HepG2 (cell line): ENCODE measurements at regions not wholly inside any gene's neighbourhood (a gene's known extent, or its start where the extent isn't known, plus 50 kb on each side); places are given as distances from the start of the nearest gene placed in this dataset.

Experiments used
- ATAC-seq: fragments of 200-7000 bp; cut with Tn5 transposase; 3 replicates; pipeline ENCODE4 v1.9.1; 2020; ENCODE audit warnings: mild to moderate bottlenecking, moderate library complexity
- BruUV-seq: library from RNA; stranded (reverse); fragments of 400-500 nt; replicated peaks from 2 replicates; lab custom pipeline; 2021; lab: Mats Ljungman, UMichigan
- CTCF ChIA-PET: fragments of 300-600 bp; formaldehyde crosslinking; extraction: SDS; loops from one replicate; lab custom pipeline; 2021; ENCODE audit warnings: low total read pairs, inconsistent platforms, low intra/inter-chr PET ratio; lab: Yijun Ruan, JAX
- POLR2A ChIA-PET: fragments of 350-600 bp; sonication (Branson Sonifier 250); formaldehyde crosslinking; loops from one replicate; lab custom pipeline; 2020; ENCODE audit warnings: antibody characterized with exemption, inconsistent platforms; lab: Yijun Ruan, JAX
- DNase-seq: peaks from one replicate; pipeline ENCODE4 v3.0.0-alpha.2; 2015; ENCODE audit warnings: low spot score
- FAIRE-seq: peaks from 3 replicates; lab custom pipeline; 2011; peaks lifted over from hg19 to GRCh38; lab: Jason Lieb, UNC
- H2AFZ ChIP-seq: one replicate; pipeline ENCODE4 v1.6.1; 2011; ENCODE audit warnings: low read length, inconsistent platforms
- H3K27ac ChIP-seq: fragments of 300-600 bp; 3 replicates; pipeline ENCODE4 v1.8.0; 2011; ENCODE audit warnings: mixed run types, mild to moderate bottlenecking, mixed read lengths, low read length, inconsistent platforms; ENCODE audit not compliant: insufficient read depth; ENCODE audit errors: extremely low read length
- H3K27me3 ChIP-seq, 2 experiments: fragments of 200-600 bp in 1 of 2; 2 replicates in 1 of 2; 3 replicates in 1 of 2; pipeline versions ENCODE4 v1.6.0 to v1.8.0; 2011; ENCODE audit warnings: low read length in 2 of 2, mild to moderate bottlenecking in 2 of 2, moderate library complexity in 2 of 2, inconsistent platforms in 1 of 2; ENCODE audit not compliant: insufficient read depth in 2 of 2, control insufficient read depth in 1 of 2
- H3K36me3 ChIP-seq, 2 experiments: fragments of 200-600 bp in 1 of 2; replicated peaks in 1 of 2; 2 replicates in 1 of 2; 3 replicates in 1 of 2; pipeline versions ENCODE4 v1.5.1 to v1.8.0; 2011; ENCODE audit warnings: low read length in 2 of 2, inconsistent platforms in 1 of 2; ENCODE audit not compliant: insufficient read depth in 2 of 2, control insufficient read depth in 1 of 2
- H3K4me1 ChIP-seq: 2 replicates; pipeline ENCODE4 v1.5.1; 2012; ENCODE audit warnings: low read length, inconsistent platforms; ENCODE audit not compliant: insufficient read depth
- H3K4me2 ChIP-seq: 2 replicates; pipeline ENCODE4 v1.6.0; 2011; ENCODE audit warnings: low read depth, low read length, inconsistent platforms
- H3K4me3 ChIP-seq, 3 experiments: fragments of 200-600 bp in 1 of 3; sonication (generic), shearing (Covaris generic) in 1 of 3; replicated peaks in 1 of 3; 2 replicates each; pipeline ENCODE4 v1.5.1; 2011 to 2016; ENCODE audit warnings: low read length in 3 of 3, inconsistent platforms in 2 of 3, low read depth in 2 of 3, mild to moderate bottlenecking in 2 of 3, control low read depth in 1 of 3, mixed read lengths in 1 of 3; ENCODE audit not compliant: insufficient read depth in 1 of 3
- H3K79me2 ChIP-seq: one replicate; pipeline ENCODE4 v1.6.1; 2011; ENCODE audit warnings: low read length, inconsistent platforms; ENCODE audit not compliant: insufficient read depth
- H3K9ac ChIP-seq: 2 replicates; pipeline ENCODE4 v1.6.0; 2011; ENCODE audit warnings: mild to moderate bottlenecking, low read depth, low read length, inconsistent platforms; ENCODE audit not compliant: insufficient read depth
- H3K9me3 ChIP-seq: 2 replicates; pipeline ENCODE4 v1.5.1; 2012; ENCODE audit warnings: mild to moderate bottlenecking, low read length
- H4K20me1 ChIP-seq: 2 replicates; pipeline ENCODE4 v1.6.0; 2011; ENCODE audit warnings: inconsistent platforms, mild to moderate bottlenecking, low read length, moderate library complexity; ENCODE audit not compliant: insufficient read depth
- DDIT3 ChIP-seq: sonication (generic); formaldehyde crosslinking; IDR thresholded peaks from 2 replicates; pipeline ENCODE4 v1.4.0; 2020; ENCODE audit warnings: mild to moderate bottlenecking, missing genetic modification reagents
- GFI1 ChIP-seq: sonication (generic); formaldehyde crosslinking; IDR thresholded peaks from 2 replicates; pipeline ENCODE4 v1.5.0; 2020; ENCODE audit warnings: missing genetic modification reagents, mild to moderate bottlenecking, borderline replicate concordance
- HMGA1 ChIP-seq: sonication (generic); formaldehyde crosslinking; conservative IDR thresholded peaks from 2 replicates; pipeline ENCODE4 v1.4.0; 2020; ENCODE audit warnings: missing genetic modification reagents
- KLF16 ChIP-seq, 2 experiments: sonication (generic) in 1 of 2; formaldehyde crosslinking in 1 of 2; IDR thresholded peaks; 2 replicates each; pipeline versions ENCODE4 v1.6.1 to v1.8.0; 2016 to 2023; ENCODE audit warnings: missing genetic modification reagents in 2 of 2, missing compliant biosample characterization in 1 of 2
- NFIC ChIP-seq: IDR thresholded peaks from 2 replicates; pipeline ENCODE4 v1.6.1; 2012; ENCODE audit warnings: mild to moderate bottlenecking, low read length, inconsistent platforms
- RNF219 ChIP-seq: sonication (generic); formaldehyde crosslinking; IDR thresholded peaks from 2 replicates; pipeline ENCODE4 v1.5.0; 2020; ENCODE audit warnings: mild to moderate bottlenecking, missing genetic modification reagents
- YEATS2 ChIP-seq: sonication (generic); formaldehyde crosslinking; IDR thresholded peaks from 2 replicates; pipeline ENCODE4 v1.4.0; 2020; ENCODE audit warnings: missing genetic modification reagents, borderline replicate concordance
- ZFX ChIP-seq: sonication (generic); formaldehyde crosslinking; IDR thresholded peaks from 2 replicates; pipeline ENCODE4 v1.4.0; 2020; ENCODE audit warnings: mild to moderate bottlenecking, low read depth, missing genetic modification reagents, moderate library complexity
- ZNF124 ChIP-seq: sonication (generic); formaldehyde crosslinking; IDR thresholded peaks from 2 replicates; pipeline ENCODE4 v1.4.0; 2020; ENCODE audit warnings: missing genetic modification reagents
- ZNF24 ChIP-seq: fragments of 450-650 bp; IDR thresholded peaks from 2 replicates; pipeline ENCODE4 v1.6.1; 2017; ENCODE audit warnings: antibody characterized with exemption, mild to moderate bottlenecking
- ZNF34 ChIP-seq: sonication (generic); formaldehyde crosslinking; IDR thresholded peaks from 2 replicates; pipeline ENCODE4 v1.4.0; 2020; ENCODE audit warnings: mild to moderate bottlenecking, missing genetic modification reagents, borderline replicate concordance
- ZNF512 ChIP-seq: sonication (generic); formaldehyde crosslinking; IDR thresholded peaks from 2 replicates; pipeline ENCODE4 v1.4.0; 2020; ENCODE audit warnings: mild to moderate bottlenecking, missing genetic modification reagents
- ZNF530 ChIP-seq: sonication (generic); formaldehyde crosslinking; IDR thresholded peaks from 2 replicates; pipeline ENCODE4 v1.5.0; 2020; ENCODE audit warnings: low read depth, mild to moderate bottlenecking, missing genetic modification reagents
- ZNF598 ChIP-seq: sonication (generic); formaldehyde crosslinking; IDR thresholded peaks from 2 replicates; pipeline ENCODE4 v1.5.1; 2020; ENCODE audit warnings: mild to moderate bottlenecking, missing genetic modification reagents, borderline replicate concordance
- ZNF619 ChIP-seq: sonication (generic); formaldehyde crosslinking; IDR thresholded peaks from 2 replicates; pipeline ENCODE4 v1.4.0; 2020; ENCODE audit warnings: mild to moderate bottlenecking, missing genetic modification reagents
- ZSCAN5A ChIP-seq: sonication (generic); formaldehyde crosslinking; IDR thresholded peaks from 2 replicates; pipeline ENCODE4 v1.8.0; 2022; ENCODE audit warnings: mild to moderate bottlenecking, missing genetic modification reagents, borderline replicate concordance
- WGBS: methylation state at CpG from one replicate; pipeline ENCODE4 v1.1.6; 2017; ENCODE audit warnings: low lambda C conversion rate; 5-methylcytosine and 5-hydroxymethylcytosine counted together
- in situ Hi-C: cut with HindIII; loops from 2 replicates; pipeline ENCODE4 v1.10.0; 2017; ENCODE audit warnings: low pct_unique_long_range_greater_than_20kb; ENCODE audit not compliant: extremely low pct_ligation_motif_present
- intact Hi-C: fragments of 100-400 bp; cut with micrococcal nuclease; formaldehyde crosslinking; loops from one replicate; pipeline ENCODE4 v1.10.0; 2022; ENCODE audit not compliant: unreplicated experiment

- no peaks in the 10 kb centered on the region for H3K36me3 ChIP-seq
- no peak overlapping the region for H3K4me3 ChIP-seq
- DNase-seq (no peak), ATAC-seq (no peak), FAIRE-seq (no peak)
- H3K4me2 ChIP-seq = no peak overlapping the region
- H3K27me3 ChIP-seq = no peaks in the 10 kb centered on the region
- intact Hi-C loops = no loop called here
- H3K4me1 ChIP-seq = no peaks in the 10 kb centered on the region
- H3K27ac ChIP-seq = no peak overlapping the region
- no peak overlapping the region for H3K9ac ChIP-seq
- no peaks in the 10 kb centered on the region for H3K79me2 ChIP-seq
- ChIA-PET CTCF (no interaction called here), POLR2A (no interaction called here)
- 6% methylated on average over 2 of the region's 2 CpGs for WGBS
- H3K9me3 ChIP-seq = peaks cover 56% of the 10 kb centered on the region
- H2AFZ ChIP-seq = no peak overlapping the region
- TF ChIP-seq ZNF598 (CRISPR knock-in tag) (no peak), KLF16 (CRISPR knock-in tag; IDR thresholded peaks at IDR 0.05) (no peak), ZNF530 (CRISPR knock-in tag) (no peak), YEATS2 (CRISPR knock-in tag) (no peak), DDIT3 (CRISPR knock-in tag) (no peak), ZFX (no peak), ZNF619 (no peak), GFI1 (CRISPR knock-in tag) (no peak), ZNF34 (CRISPR knock-in tag) (no peak), ZNF124 (CRISPR knock-in tag) (no peak), HMGA1 (CRISPR knock-in tag) (no peak), ZNF24 (no peak), NFIC (no peak), RNF219 (CRISPR knock-in tag) (no peak), ZNF512 (CRISPR knock-in tag) (no peak), ZSCAN5A (CRISPR knock-in tag) (no peak)
- BruUV-seq = no TSS peak
- H4K20me1 ChIP-seq = no peaks in the 10 kb centered on the region
- in situ Hi-C loops = no loop called here
Measured at GRCh38 chr6:22124756-22125155, 172.1 kb downstream of the PRL start.
